Esophagus (tissue), 2 donors: ENCODE measurements at regions not wholly inside any gene's neighbourhood (a gene's known extent, or its start where the extent isn't known, plus 50 kb on each side); places are given as distances from the start of the nearest gene placed in this dataset.
"Not testable (repeated sequence)": the region's sequence is repeated elsewhere in the genome, so short reads cannot be mapped to it uniquely, and the experiment has no call there.

Experiments used
- H3K27ac ChIP-seq, 2 donors: one replicate each; pipeline ENCODE4 v1.5.1; 2013; ENCODE audit warnings: low read depth in 2 of 2, mild to moderate bottlenecking in 2 of 2, inconsistent platforms in 1 of 2, low read length in 1 of 2, moderate library complexity in 1 of 2
- H3K27me3 ChIP-seq, 2 donors: one replicate each; pipeline ENCODE4 v1.6.1; 2013; ENCODE audit warnings: low read length in 2 of 2, control low read depth in 1 of 2, mild to moderate bottlenecking in 1 of 2; ENCODE audit not compliant: insufficient read depth in 2 of 2, control insufficient read depth in 1 of 2
- H3K36me3 ChIP-seq, 2 donors: one replicate each; pipeline ENCODE4 v1.6.1; 2013; ENCODE audit warnings: low read length in 1 of 2; ENCODE audit not compliant: control insufficient read depth in 2 of 2, insufficient read depth in 2 of 2
- H3K4me1 ChIP-seq, 2 donors: one replicate each; pipeline ENCODE4 v1.6.1; 2013; ENCODE audit warnings: low read length in 1 of 2; ENCODE audit not compliant: control insufficient read depth in 2 of 2, insufficient read depth in 2 of 2
- H3K4me3 ChIP-seq, 2 donors: one replicate each; pipeline ENCODE4 v1.5.1; 2013; ENCODE audit warnings: low read length in 2 of 2, mild to moderate bottlenecking in 2 of 2, low read depth in 1 of 2, moderate library complexity in 1 of 2
- H3K9me3 ChIP-seq, 2 donors: one replicate each; pipeline ENCODE4 v1.6.1; 2013; ENCODE audit warnings: mild to moderate bottlenecking in 2 of 2, low read depth in 1 of 2, low read length in 1 of 2, moderate library complexity in 1 of 2; ENCODE audit not compliant: control insufficient read depth in 2 of 2, insufficient read depth in 1 of 2
- WGBS, 2 donors: extraction: QIAGEN DNeasy Blood & Tissue Kit; methylation state at CpG; one replicate each; pipeline ENCODE4 v1.1.7; 2013; 5-methylcytosine and 5-hydroxymethylcytosine counted together
- donor health status: healthy with polysubstance abuse.
- donor health status: Bipolar disorder and iron deficiency.

GRCh38 chr16:18263046-18263445 is 73.5 kb downstream of the NPIPA8 start:
- not testable (repeated sequence) for H3K36me3 ChIP-seq, H3K27ac ChIP-seq, H3K9me3 ChIP-seq, H3K4me1 ChIP-seq, H3K4me3 ChIP-seq, H3K27me3 ChIP-seq
- no CpG with 5 or more reads among the region's 5 CpGs for WGBS, 2 donors

GRCh38 chr16:18261848-18262247 is 74.7 kb downstream of the NPIPA8 start:
- H3K9me3 ChIP-seq, H3K4me1 ChIP-seq, H3K27ac ChIP-seq, H3K36me3 ChIP-seq, H3K4me3 ChIP-seq, H3K27me3 ChIP-seq: not testable (repeated sequence)
- 40% methylated on average over 2 of the region's 2 CpGs; no CpG with 5 or more reads in 1 of the 2 donors for WGBS, 2 donors

GRCh38 chr16:18259496-18260176 is 76.9 kb downstream of the NPIPA8 start:
- not testable (repeated sequence) for H3K27ac ChIP-seq, H3K36me3 ChIP-seq, H3K4me3 ChIP-seq, H3K27me3 ChIP-seq, H3K4me1 ChIP-seq, H3K9me3 ChIP-seq
- WGBS, 2 donors: 7% methylated on average over 1 of the region's 10 CpGs; no CpG with 5 or more reads in 1 of the 2 donors

- no CpG with 5 or more reads among the region's 5 CpGs for WGBS, 2 donors
- not testable (repeated sequence) for H3K4me3 ChIP-seq, H3K27me3 ChIP-seq, H3K36me3 ChIP-seq, H3K27ac ChIP-seq, H3K4me1 ChIP-seq, H3K9me3 ChIP-seq
Observed at GRCh38 chr16:18252943-18253342, 83.6 kb downstream of the NPIPA8 start.

- H3K27ac ChIP-seq, H3K36me3 ChIP-seq, H3K9me3 ChIP-seq, H3K4me3 ChIP-seq, H3K27me3 ChIP-seq, H3K4me1 ChIP-seq: not testable (repeated sequence)
- WGBS, 2 donors: 27 to 47% methylated on average over 4 to 8 of the region's 13 CpGs
Observed at GRCh38 chr16:18230505-18230904, 106.0 kb downstream of the NPIPA8 start.

GRCh38 chr16:18222054-18223009 is 114.2 kb downstream of the NPIPA8 start:
- not testable (repeated sequence) for H3K9me3 ChIP-seq, H3K27me3 ChIP-seq, H3K27ac ChIP-seq, H3K4me3 ChIP-seq, H3K36me3 ChIP-seq, H3K4me1 ChIP-seq
- 49% methylated on average over 11 to 13 of the region's 24 CpGs for WGBS, 2 donors

GRCh38 chr16:18217741-18218140 is 118.8 kb downstream of the NPIPA8 start:
- not testable (repeated sequence) for H3K36me3 ChIP-seq, H3K9me3 ChIP-seq, H3K27ac ChIP-seq, H3K27me3 ChIP-seq, H3K4me3 ChIP-seq, H3K4me1 ChIP-seq
- WGBS, 2 donors: 30 to 56% methylated on average over 3 to 7 of the region's 9 CpGs

- 18 to 20% methylated on average over 8 of the region's 9 CpGs for WGBS, 2 donors
- not testable (repeated sequence) for H3K27me3 ChIP-seq, H3K4me1 ChIP-seq, H3K27ac ChIP-seq, H3K9me3 ChIP-seq, H3K36me3 ChIP-seq, H3K4me3 ChIP-seq
Observed at GRCh38 chr16:18216814-18217213, 119.7 kb downstream of the NPIPA8 start.

GRCh38 chr16:18213810-18214209 is 122.7 kb downstream of the NPIPA8 start:
- WGBS, 2 donors: 40 to 55% methylated on average over 3 to 4 of the region's 4 CpGs
- H3K36me3 ChIP-seq, H3K27ac ChIP-seq, H3K4me1 ChIP-seq, H3K27me3 ChIP-seq, H3K4me3 ChIP-seq, H3K9me3 ChIP-seq: not testable (repeated sequence)

GRCh38 chr16:18211505-18211904 is 125.0 kb downstream of the NPIPA8 start:
- H3K4me3 ChIP-seq, H3K9me3 ChIP-seq, H3K36me3 ChIP-seq, H3K4me1 ChIP-seq, H3K27me3 ChIP-seq, H3K27ac ChIP-seq: not testable (repeated sequence)
- 80 to 85% methylated on average over 3 of the region's 4 CpGs for WGBS, 2 donors
